ENCODE measurements at regions not wholly inside any gene's neighbourhood (a gene's known extent, or its start where the extent isn't known, plus 50 kb on each side); places are given as distances from the start of the nearest gene placed in this dataset.
A peak's percentile ranks its signal among the peaks of the same experiment; 100 is the strongest.

DNA sequence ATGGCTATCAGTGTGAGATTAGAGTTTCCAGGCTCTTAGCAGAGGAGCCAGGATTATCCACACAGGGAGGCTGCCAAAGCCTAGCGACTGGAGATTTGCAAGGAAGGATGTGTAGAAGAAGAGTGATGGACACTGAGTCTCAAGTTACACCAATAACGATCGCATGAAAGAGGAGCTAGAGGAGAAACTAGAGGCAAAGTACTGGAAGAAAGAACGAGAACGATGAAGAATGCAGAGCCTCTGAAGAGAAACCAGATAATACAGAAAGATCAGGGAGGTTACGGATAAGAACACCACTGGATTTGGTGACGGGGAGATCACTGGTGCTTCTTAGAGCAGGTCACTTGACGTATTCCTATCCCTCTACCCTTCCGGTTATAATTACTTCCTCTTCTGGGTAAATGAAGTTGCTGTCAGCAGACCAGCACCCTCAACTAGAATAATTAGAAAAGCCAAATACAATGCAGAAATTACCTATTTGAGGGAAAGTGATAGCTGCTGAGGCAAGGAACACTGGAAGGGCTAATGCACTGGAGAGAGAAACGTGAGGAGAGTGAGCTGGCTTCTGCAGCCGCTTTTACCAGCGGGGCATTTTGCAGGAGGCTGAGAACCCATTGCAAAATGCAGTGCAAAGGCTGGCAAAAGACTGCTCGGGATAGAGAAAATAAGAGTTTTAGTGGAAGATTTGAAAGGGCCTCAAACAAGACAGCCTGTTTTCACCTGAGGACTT is 93.1 kb upstream of the HIF1A start:
- peak overlapping the region; percentile 53 for H3K4me2 ChIP-seq (ENCODE audit: low read length)
- Mint-ChIP-seq H3K27ac (ENCODE audit: unreplicated experiment) (no peak overlapping the region), H3K9me3 (ENCODE audit: unreplicated experiment) (peaks cover 3% of the 10 kb centered on the region), H3K4me3 (ENCODE audit: unreplicated experiment) (no peak overlapping the region), H3K36me3 (ENCODE audit: low read depth, unreplicated experiment) (peaks cover 2% of the 10 kb centered on the region), H3K4me1 (ENCODE audit: low read depth, unreplicated experiment) (peaks cover 24% of the 10 kb centered on the region), H3K27me3 (ENCODE audit: low read depth, unreplicated experiment) (no peaks in the 10 kb centered on the region)
- no peak overlapping the region for H3K27ac ChIP-seq (ENCODE audit: low read depth, low read length)
- no peak overlapping the region for H3K4me3 ChIP-seq (ENCODE audit: insufficient read depth, low read depth, low read length)
- DNase-seq (ENCODE audit: low read depth) (no peak), FAIRE-seq (no peak)
- H2AFZ ChIP-seq (ENCODE audit: low read depth, low read length): no peak overlapping the region
- no peaks in the 10 kb centered on the region for H3K9me3 ChIP-seq (ENCODE audit: insufficient read depth, low read depth, low read length)
- no peaks in the 10 kb centered on the region for H3K79me2 ChIP-seq (ENCODE audit: insufficient read depth, low read length)
- H3K9ac ChIP-seq (ENCODE audit: low read length): no peak overlapping the region
- no peaks in the 10 kb centered on the region for H3K27me3 ChIP-seq (ENCODE audit: insufficient read depth, low read length)
- no peaks in the 10 kb centered on the region for H3K36me3 ChIP-seq (ENCODE audit: insufficient read depth, low read length)
- TF ChIP-seq CTCF (IDR thresholded peaks at IDR 0.05; ENCODE audit: insufficient read depth, low read depth, low read length) (no peak), EZH2 (IDR thresholded peaks at IDR 0.05; ENCODE audit: insufficient read depth, low read length) (no peak)
- no peaks in the 10 kb centered on the region for H4K20me1 ChIP-seq (ENCODE audit: insufficient read depth, low read length)
- peaks cover 16% of the 10 kb centered on the region for H3K4me1 ChIP-seq (ENCODE audit: insufficient read depth, low read length)

DNA sequence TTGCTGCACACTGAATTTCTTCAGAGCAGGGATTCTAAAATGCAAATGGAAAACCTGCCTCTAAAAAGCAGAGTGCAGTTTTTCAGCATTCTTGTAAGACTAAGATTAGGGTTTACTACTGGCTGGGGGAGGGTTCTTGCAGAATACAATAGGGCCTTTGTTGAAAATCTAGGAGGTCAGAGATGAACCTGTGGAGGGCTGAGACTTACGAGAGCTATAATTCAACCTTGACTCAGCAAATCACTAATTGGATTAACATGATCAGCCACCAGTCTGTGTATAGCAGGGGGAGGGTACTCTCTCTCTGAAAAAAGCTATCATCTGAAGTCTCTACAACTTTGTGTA is 92.6 kb upstream of the HIF1A start:
- Histone ChIP-seq H4K20me1 (ENCODE audit: insufficient read depth, low read length) (no peaks in the 10 kb centered on the region), H3K9me3 (ENCODE audit: insufficient read depth, low read depth, low read length) (no peaks in the 10 kb centered on the region), H3K4me1 (ENCODE audit: insufficient read depth, low read length) (peaks cover 16% of the 10 kb centered on the region), H3K27me3 (ENCODE audit: insufficient read depth, low read length) (no peaks in the 10 kb centered on the region), H3K9ac (ENCODE audit: low read length) (no peak overlapping the region), H3K4me3 (ENCODE audit: insufficient read depth, low read depth, low read length) (no peak overlapping the region), H3K79me2 (ENCODE audit: insufficient read depth, low read length) (no peaks in the 10 kb centered on the region), H3K27ac (ENCODE audit: low read depth, low read length) (no peak overlapping the region), H3K36me3 (ENCODE audit: insufficient read depth, low read length) (no peaks in the 10 kb centered on the region), H3K4me2 (ENCODE audit: low read length) (peak overlapping the region; percentile 53), H2AFZ (ENCODE audit: low read depth, low read length) (no peak overlapping the region)
- Mint-ChIP-seq H3K36me3 (ENCODE audit: low read depth, unreplicated experiment) (peaks cover 2% of the 10 kb centered on the region), H3K27ac (ENCODE audit: unreplicated experiment) (no peak overlapping the region), H3K4me3 (ENCODE audit: unreplicated experiment) (no peak overlapping the region), H3K4me1 (ENCODE audit: low read depth, unreplicated experiment) (peaks cover 29% of the 10 kb centered on the region), H3K9me3 (ENCODE audit: unreplicated experiment) (peaks cover 3% of the 10 kb centered on the region), H3K27me3 (ENCODE audit: low read depth, unreplicated experiment) (no peaks in the 10 kb centered on the region)
- no peak for TF ChIP-seq EZH2 (IDR thresholded peaks at IDR 0.05; ENCODE audit: insufficient read depth, low read length)
- no peak for TF ChIP-seq CTCF (IDR thresholded peaks at IDR 0.05; ENCODE audit: insufficient read depth, low read depth, low read length)
- DNase-seq (ENCODE audit: low read depth) (peak; percentile 56), FAIRE-seq (no peak)

DNA sequence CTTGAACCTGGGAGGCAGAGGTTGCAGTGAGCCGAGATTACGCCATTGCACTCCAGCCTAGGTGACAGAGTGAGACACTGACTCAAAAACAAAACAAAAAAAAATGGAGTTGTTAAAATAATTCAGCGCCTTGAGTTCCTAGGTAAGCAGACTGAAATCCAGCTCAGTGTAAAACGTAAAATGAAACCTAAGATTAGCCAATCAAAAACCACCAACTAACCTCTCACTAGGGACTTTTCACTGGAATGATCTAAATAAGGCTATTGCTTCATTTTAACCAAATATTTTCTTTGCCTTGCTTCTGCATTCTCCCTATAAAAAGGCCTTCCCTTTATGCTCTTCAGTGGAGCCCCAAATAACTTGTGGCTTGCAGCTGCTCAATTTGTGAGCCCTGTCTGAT is 91.6 kb upstream of the HIF1A start:
- H3K27ac Mint-ChIP-seq (ENCODE audit: unreplicated experiment): no peak overlapping the region
- no peak overlapping the region for H2AFZ ChIP-seq (ENCODE audit: low read depth, low read length)
- FAIRE-seq (no peak), DNase-seq (ENCODE audit: low read depth) (no peak)
- no peaks in the 10 kb centered on the region for H3K27me3 ChIP-seq (ENCODE audit: insufficient read depth, low read length)
- H3K4me1 ChIP-seq (ENCODE audit: insufficient read depth, low read length): peaks cover 20% of the 10 kb centered on the region
- no peak overlapping the region for H3K4me2 ChIP-seq (ENCODE audit: low read length)
- peaks cover 32% of the 10 kb centered on the region for H3K4me1 Mint-ChIP-seq (ENCODE audit: low read depth, unreplicated experiment)
- no peaks in the 10 kb centered on the region for H3K79me2 ChIP-seq (ENCODE audit: insufficient read depth, low read length)
- H4K20me1 ChIP-seq (ENCODE audit: insufficient read depth, low read length): no peaks in the 10 kb centered on the region
- H3K4me3 ChIP-seq (ENCODE audit: insufficient read depth, low read depth, low read length): no peak overlapping the region
- TF ChIP-seq CTCF (IDR thresholded peaks at IDR 0.05; ENCODE audit: insufficient read depth, low read depth, low read length): no peak
- TF ChIP-seq EZH2 (IDR thresholded peaks at IDR 0.05; ENCODE audit: insufficient read depth, low read length): no peak
- no peak overlapping the region for H3K27ac ChIP-seq (ENCODE audit: low read depth, low read length)
- no peaks in the 10 kb centered on the region for H3K27me3 Mint-ChIP-seq (ENCODE audit: low read depth, unreplicated experiment)
- H3K9me3 Mint-ChIP-seq (ENCODE audit: unreplicated experiment): peaks cover 3% of the 10 kb centered on the region
- no peaks in the 10 kb centered on the region for H3K9me3 ChIP-seq (ENCODE audit: insufficient read depth, low read depth, low read length)
- H3K4me3 Mint-ChIP-seq (ENCODE audit: unreplicated experiment): no peak overlapping the region
- no peaks in the 10 kb centered on the region for H3K36me3 ChIP-seq (ENCODE audit: insufficient read depth, low read length)
- peaks cover 2% of the 10 kb centered on the region for H3K36me3 Mint-ChIP-seq (ENCODE audit: low read depth, unreplicated experiment)
- no peak overlapping the region for H3K9ac ChIP-seq (ENCODE audit: low read length)

All from astrocyte (in vitro differentiated cells and primary cell).